OCI-M1 (cell line): ENCODE measurements at regions not wholly inside any gene's neighbourhood (a gene's known extent, or its start where the extent isn't known, plus 50 kb on each side); places are given as distances from the start of the nearest gene placed in this dataset.

Source experiments
- DNase-seq: peaks from one replicate; lab custom pipeline; 2025; lab: John Stamatoyannopoulos, UW

- DNase-seq = no peak
Observed at GRCh38 chr6:88339761-88340160, 173.6 kb upstream of the CNR1 start.

- DNase-seq = no peak
Observed at GRCh38 chr6:88321306-88321705, 155.2 kb upstream of the CNR1 start.

- no peak for DNase-seq
Observed at GRCh38 chr6:88311561-88311960, 145.4 kb upstream of the CNR1 start.

GRCh38 chr6:88304520-88304919 lies 138.4 kb upstream of the CNR1 start:
- no peak for DNase-seq

GRCh38 chr6:88302769-88303225 lies 136.7 kb upstream of the CNR1 start:
- peak; percentile 22 for DNase-seq

- DNase-seq = peak; percentile 78
Observed at GRCh38 chr6:88301888-88302768, 136.0 kb upstream of the CNR1 start.

GRCh38 chr6:88301256-88301655 lies 135.1 kb upstream of the CNR1 start:
- no peak for DNase-seq

- no peak for DNase-seq
Observed at GRCh38 chr6:88298066-88298845, 132.1 kb upstream of the CNR1 start.

GRCh38 chr6:88296694-88297093 lies 130.5 kb upstream of the CNR1 start:
- DNase-seq = no peak

- DNase-seq = no peak
Observed at GRCh38 chr6:88295663-88296062, 129.5 kb upstream of the CNR1 start.

- DNase-seq = no peak
Observed at GRCh38 chr6:88294702-88295101, 128.6 kb upstream of the CNR1 start.

GRCh38 chr6:88290411-88290810 lies 124.3 kb upstream of the CNR1 start:
- DNase-seq = no peak

GRCh38 chr6:88287696-88288095 lies 121.5 kb upstream of the CNR1 start:
- no peak for DNase-seq

GRCh38 chr6:88276331-88276730 lies 110.2 kb upstream of the CNR1 start:
- no peak for DNase-seq

GRCh38 chr6:88268508-88268907 lies 102.4 kb upstream of the CNR1 start:
- DNase-seq = no peak

- no peak for DNase-seq
Observed at GRCh38 chr6:88266126-88266525, 100.0 kb upstream of the CNR1 start.

GRCh38 chr6:88263591-88263990 lies 97.4 kb upstream of the CNR1 start:
- DNase-seq = no peak

GRCh38 chr6:88262332-88262731 lies 96.2 kb upstream of the CNR1 start:
- DNase-seq = peak; percentile 48

GRCh38 chr6:88251301-88251700 lies 85.2 kb upstream of the CNR1 start:
- DNase-seq = no peak

GRCh38 chr6:88248709-88249321 lies 82.7 kb upstream of the CNR1 start:
- peak; percentile 52 for DNase-seq

- DNase-seq = peak; percentile 87
Observed at GRCh38 chr6:88246654-88247053, 80.5 kb upstream of the CNR1 start.

- no peak for DNase-seq
Observed at GRCh38 chr6:88244721-88245120, 78.6 kb upstream of the CNR1 start.

- no peak for DNase-seq
Observed at GRCh38 chr6:88238901-88239300, 72.8 kb upstream of the CNR1 start.
